HEK293T (cell line): ENCODE measurements at regions not wholly inside any gene's neighbourhood (a gene's known extent, or its start where the extent isn't known, plus 50 kb on each side); places are given as distances from the start of the nearest gene placed in this dataset.

Experiments
- CTCF ChIA-PET: fragments of 350-600 bp; formaldehyde crosslinking; extraction: SDS; loops from one replicate; lab custom pipeline; 2021; ENCODE audit warnings: antibody characterized with exemption, inconsistent platforms; lab: Yijun Ruan, JAX
- POLR2A ChIA-PET: fragments of 350-600 bp; formaldehyde crosslinking; extraction: SDS; loops from one replicate; lab custom pipeline; 2020; ENCODE audit warnings: antibody characterized with exemption, inconsistent platforms; lab: Yijun Ruan, JAX
- DNase-seq: peaks from one replicate; pipeline ENCODE4 v3.0.0; 2012; ENCODE audit warnings: mixed read lengths; ENCODE audit errors: extremely low spot score
- ARNT ChIP-seq: fragments of 450-650 bp; IDR thresholded peaks from 2 replicates; pipeline ENCODE4 v1.6.1; 2017; ENCODE audit warnings: mild to moderate bottlenecking
- BHLHE40 ChIP-seq: fragments of 450-650 bp; IDR thresholded peaks from 2 replicates; pipeline ENCODE4 v1.6.1; 2016; ENCODE audit warnings: mild to moderate bottlenecking, moderate library complexity, borderline replicate concordance
- CTBP1 ChIP-seq: fragments of 450-650 bp; IDR thresholded peaks from 2 replicates; pipeline ENCODE4 v1.6.1; 2016; ENCODE audit warnings: borderline replicate concordance
- ELF4 ChIP-seq: fragments of 450-650 bp; IDR thresholded peaks from 2 replicates; pipeline ENCODE4 v1.6.1; 2017; ENCODE audit warnings: antibody characterized with exemption
- FOXA1 ChIP-seq: fragments of 450-650 bp; IDR thresholded peaks from 2 replicates; pipeline ENCODE4 v1.6.1; 2016; ENCODE audit warnings: mild to moderate bottlenecking
- FOXK2 ChIP-seq: fragments of 450-650 bp; IDR thresholded peaks from 2 replicates; pipeline ENCODE4 v1.6.1; 2016; ENCODE audit warnings: mild to moderate bottlenecking
- FOXM1 ChIP-seq: fragments of 450-650 bp; IDR thresholded peaks from 2 replicates; pipeline ENCODE4 v1.6.1; 2017; ENCODE audit warnings: mild to moderate bottlenecking, borderline replicate concordance
- L3MBTL2 ChIP-seq: fragments of 450-650 bp; conservative IDR thresholded peaks from 2 replicates; pipeline ENCODE4 v1.6.1; 2016; ENCODE audit warnings: mild to moderate bottlenecking
- LEF1 ChIP-seq: fragments of 450-650 bp; IDR thresholded peaks from 2 replicates; pipeline ENCODE4 v1.6.1; 2017; ENCODE audit warnings: mild to moderate bottlenecking, borderline replicate concordance
- NFRKB ChIP-seq: fragments of 450-650 bp; IDR thresholded peaks from 2 replicates; pipeline ENCODE4 v1.6.1; 2016; ENCODE audit warnings: mild to moderate bottlenecking, moderate library complexity
- PKNOX1 ChIP-seq: fragments of 450-650 bp; IDR thresholded peaks from 2 replicates; pipeline ENCODE4 v1.6.1; 2016
- SP1 ChIP-seq: fragments of 450-650 bp; IDR thresholded peaks from 2 replicates; pipeline ENCODE4 v1.6.1; 2017
- SUZ12 ChIP-seq: fragments of 450-650 bp; IDR thresholded peaks from 2 replicates; pipeline ENCODE4 v1.6.1; 2016; ENCODE audit warnings: mild to moderate bottlenecking
- TARDBP ChIP-seq: fragments of 450-650 bp; IDR thresholded peaks from 2 replicates; pipeline ENCODE4 v1.6.1; 2016
- ZNF384 ChIP-seq: fragments of 450-650 bp; IDR thresholded peaks from 2 replicates; pipeline ENCODE4 v1.6.1; 2016

GRCh38 chr4:140309124-140309870 lies 64.1 kb upstream of the SCOC start:
- POLR2A ChIA-PET = no interaction called here
- TF ChIP-seq BHLHE40 = no peak
- TF ChIP-seq ELF4 = no peak
- no peak for TF ChIP-seq LEF1
- no peak for TF ChIP-seq L3MBTL2
- no peak for TF ChIP-seq CTBP1
- TF ChIP-seq FOXK2 = no peak
- no peak for TF ChIP-seq PKNOX1
- TF ChIP-seq ZNF384 = no peak
- no peak for TF ChIP-seq ARNT
- no peak for TF ChIP-seq SUZ12
- no peak for TF ChIP-seq TARDBP
- TF ChIP-seq SP1 = no peak
- TF ChIP-seq FOXA1 = no peak
- CTCF ChIA-PET = interaction anchor here (2.0 kb wide), 1 partner anchor 18 kb away, joined by 6 read pairs; no protein-coding TSS in a partner anchor

GRCh38 chr4:140308366-140309123 lies 64.9 kb upstream of the SCOC start:
- DNase-seq = no peak
- ChIA-PET POLR2A (no interaction called here), CTCF (interaction anchor here (1.4 kb wide), 1 partner anchor 18 kb away, joined by 5 read pairs; no protein-coding TSS in a partner anchor)
- no peak for TF ChIP-seq ZNF384
- no peak for TF ChIP-seq SP1
- TF ChIP-seq SUZ12 = no peak
- TF ChIP-seq NFRKB = no peak
- no peak for TF ChIP-seq L3MBTL2
- TF ChIP-seq LEF1 = no peak

More at GRCh38 chr4:140309124-140309870, 64.1 kb upstream of the SCOC start:
- DNase-seq = no peak

GRCh38 chr4:140305053-140305452 lies 68.4 kb upstream of the SCOC start:
- TF ChIP-seq ELF4 (no peak), PKNOX1 (no peak), FOXM1 (no peak), CTBP1 (no peak), LEF1 (no peak), SP1 (no peak), FOXA1 (no peak)

GRCh38 chr4:140304346-140304745 lies 69.1 kb upstream of the SCOC start:
- POLR2A ChIA-PET = no interaction called here

More at GRCh38 chr4:140305053-140305452, 68.4 kb upstream of the SCOC start:
- ChIA-PET POLR2A (no interaction called here), CTCF (no interaction called here)
- no peak for DNase-seq

GRCh38 chr4:140302151-140302859 lies 71.1 kb upstream of the SCOC start:
- TF ChIP-seq CTBP1 (no peak), ELF4 (no peak)
- POLR2A ChIA-PET = interaction anchor here (0.7 kb wide), 1 partner anchor 513 kb away, joined by 3 read pairs; no protein-coding TSS in a partner anchor
- CTCF ChIA-PET = interaction anchor here (0.7 kb wide), 1 partner anchor 24 kb away, joined by 3 read pairs; no protein-coding TSS in a partner anchor
- no peak for DNase-seq

More at GRCh38 chr4:140304346-140304745, 69.1 kb upstream of the SCOC start:
- no peak for DNase-seq
- TF ChIP-seq TARDBP (no peak), CTBP1 (no peak), PKNOX1 (no peak), FOXA1 (no peak), ELF4 (no peak), FOXM1 (no peak), LEF1 (no peak), L3MBTL2 (no peak), SUZ12 (no peak)
- CTCF ChIA-PET = interaction anchor here (0.5 kb wide), 1 partner anchor 634 kb away, joined by 4 read pairs; no protein-coding TSS in a partner anchor

- CTCF ChIA-PET = interaction anchor here (0.6 to 1.0 kb wide), 3 partner anchors 33 to 548 kb away, joined by 3 read pairs; no protein-coding TSS in a partner anchor
- POLR2A ChIA-PET = interaction anchor here (1.4 kb wide), 1 partner anchor 32 kb away, joined by 4 read pairs; no protein-coding TSS in a partner anchor
- no peak for TF ChIP-seq NFRKB
- TF ChIP-seq L3MBTL2 = no peak
- no peak for DNase-seq
Observed at GRCh38 chr4:140300271-140300970, 73.0 kb upstream of the SCOC start.
